SK-N-SH (cell line): ENCODE measurements at regions not wholly inside any gene's neighbourhood (a gene's known extent, or its start where the extent isn't known, plus 50 kb on each side); places are given as distances from the start of the nearest gene placed in this dataset.

Experiments
- CTCF ChIP-seq: fragments of 200-600 bp; sonication (generic); IDR thresholded peaks from 2 replicates; pipeline ENCODE4 v1.6.1; 2017; ENCODE audit warnings: antibody characterized with exemption, mild to moderate bottlenecking, moderate library complexity
- EP300 ChIP-seq, 2 experiments: IDR thresholded peaks; 2 replicates each; pipeline versions ENCODE4 v1.4.0 to v1.6.1; 2012; ENCODE audit warnings: borderline replicate concordance in 1 of 2, low read depth in 1 of 2, low read length in 1 of 2
- FOXM1 ChIP-seq: IDR thresholded peaks from 2 replicates; pipeline ENCODE4 v1.4.0; 2012; ENCODE audit warnings: low read depth, mild to moderate bottlenecking
- JUND ChIP-seq: IDR thresholded peaks from 2 replicates; pipeline ENCODE4 v1.4.0; 2012
- RAD21 ChIP-seq: IDR thresholded peaks from 2 replicates; pipeline ENCODE4 v1.6.1; 2012; ENCODE audit warnings: mild to moderate bottlenecking, low read length
- REST ChIP-seq: IDR thresholded peaks from 2 replicates; pipeline ENCODE4 v1.6.1; 2012; ENCODE audit warnings: mild to moderate bottlenecking, low read depth, low read length, moderate library complexity
- RFX5 ChIP-seq: IDR thresholded peaks from 2 replicates; pipeline ENCODE4 v1.6.1; 2012; ENCODE audit warnings: mild to moderate bottlenecking, improper control_type of control experiment, low read length
- SIN3A ChIP-seq: IDR thresholded peaks from 2 replicates; pipeline ENCODE4 v1.6.1; 2012; ENCODE audit warnings: low read depth, mild to moderate bottlenecking, low read length, moderate library complexity, borderline replicate concordance
- SMC3 ChIP-seq: IDR thresholded peaks from 2 replicates; pipeline ENCODE4 v1.6.1; 2012; ENCODE audit warnings: low read depth, low read length, improper control_type of control experiment
- TEAD4 ChIP-seq: IDR thresholded peaks from 2 replicates; pipeline ENCODE4 v1.4.0; 2012; ENCODE audit warnings: mild to moderate bottlenecking, borderline replicate concordance; ENCODE audit not compliant: insufficient read depth
- USF1 ChIP-seq: IDR thresholded peaks from 2 replicates; pipeline ENCODE4 v1.4.0; 2012; ENCODE audit warnings: low read depth, borderline replicate concordance
- USF2 ChIP-seq: fragments of 150-350 bp; IDR thresholded peaks from 2 replicates; pipeline ENCODE4 v1.6.1; 2017; ENCODE audit warnings: antibody characterized with exemption, low read length, low read depth, borderline replicate concordance
- YY1 ChIP-seq: IDR thresholded peaks from 2 replicates; pipeline ENCODE4 v1.4.0; 2012; ENCODE audit warnings: low read depth, mild to moderate bottlenecking

GRCh38 chr3:59680919-59681318, 631.1 kb upstream of the CFAP20DC start:
- TF ChIP-seq SIN3A = no peak
- no peak for TF ChIP-seq USF1
- no peak for TF ChIP-seq RFX5
- TF ChIP-seq CTCF = no peak
- TF ChIP-seq RAD21 = no peak
- TF ChIP-seq YY1 = no peak
- no peak for TF ChIP-seq EP300 (IDR thresholded peaks at IDR 0.05; ENCODE audit: borderline replicate concordance in 1 of 2, low read depth in 1 of 2, low read length in 1 of 2)
- no peak for TF ChIP-seq SMC3
- TF ChIP-seq FOXM1 = no peak
- no peak for TF ChIP-seq USF2
- no peak for TF ChIP-seq TEAD4
- no peak for TF ChIP-seq JUND
- no peak for TF ChIP-seq REST
